Neuronal stem cell (in vitro differentiated cells): ENCODE measurements at regions not wholly inside any gene's neighbourhood (a gene's known extent, or its start where the extent isn't known, plus 50 kb on each side); places are given as distances from the start of the nearest gene placed in this dataset.

Source experiments
- DNase-seq: peaks from one replicate; pipeline ENCODE4 v3.0.0-alpha.2; 2013; ENCODE audit warnings: low spot score
- H2AFZ ChIP-seq: one replicate; pipeline ENCODE4 v1.6.1; 2013; ENCODE audit warnings: mild to moderate bottlenecking, low read length, inconsistent platforms
- H2AK5ac ChIP-seq: 2 replicates; pipeline ENCODE4 v1.6.1; 2013; ENCODE audit warnings: low read depth, mild to moderate bottlenecking, inconsistent platforms, low read length, moderate library complexity, mixed read lengths
- H2BK120ac ChIP-seq: 2 replicates; pipeline ENCODE4 v1.6.1; 2013; ENCODE audit warnings: low read depth, mild to moderate bottlenecking, inconsistent platforms, low read length, moderate library complexity, mixed read lengths
- H2BK12ac ChIP-seq: one replicate; pipeline ENCODE4 v1.6.1; 2013; ENCODE audit warnings: low read length, inconsistent platforms
- H2BK15ac ChIP-seq: 2 replicates; pipeline ENCODE4 v1.6.1; 2013; ENCODE audit warnings: mild to moderate bottlenecking, low read length, inconsistent platforms, mixed read lengths
- H2BK5ac ChIP-seq: one replicate; pipeline ENCODE4 v1.6.1; 2013; ENCODE audit warnings: inconsistent platforms, mild to moderate bottlenecking, low read length, moderate library complexity
- H3K14ac ChIP-seq: one replicate; pipeline ENCODE4 v1.6.1; 2013; ENCODE audit warnings: low read length, inconsistent platforms
- H3K18ac ChIP-seq: 2 replicates; pipeline ENCODE4 v1.6.1; 2013; ENCODE audit warnings: low read length, inconsistent platforms
- H3K23ac ChIP-seq: 2 replicates; pipeline ENCODE4 v1.6.1; 2013; ENCODE audit warnings: low read depth, mild to moderate bottlenecking, mixed read lengths, low read length, inconsistent platforms; ENCODE audit not compliant: poor library complexity
- H3K27ac ChIP-seq: replicated peaks from 3 replicates; pipeline ENCODE4 v1.5.1; 2013; ENCODE audit warnings: low read length, inconsistent platforms
- H3K27me3 ChIP-seq, 3 experiments: 2 replicates each; pipeline ENCODE4 v1.6.1; 2013; ENCODE audit warnings: low read length in 3 of 3, mild to moderate bottlenecking in 2 of 3, inconsistent platforms in 1 of 3, low read depth in 1 of 3, mixed read lengths in 1 of 3, moderate library complexity in 1 of 3; ENCODE audit not compliant: control insufficient read depth in 3 of 3, insufficient read depth in 3 of 3
- H3K36me3 ChIP-seq, 2 donors: replicated peaks in 1 of 2; 2 replicates each; pipeline ENCODE4 v1.6.1; 2013; ENCODE audit warnings: low read length in 2 of 2; ENCODE audit not compliant: control insufficient read depth in 2 of 2, insufficient read depth in 2 of 2
- H3K4ac ChIP-seq: 2 replicates; pipeline ENCODE4 v1.6.1; 2013; ENCODE audit warnings: inconsistent platforms, mild to moderate bottlenecking, low read length, moderate library complexity
- H3K4me1 ChIP-seq, 2 donors: 1 replicate in 1 of 2; 2 replicates in 1 of 2; pipeline ENCODE4 v1.6.1; 2013; ENCODE audit warnings: low read length in 2 of 2, low read depth in 1 of 2; ENCODE audit not compliant: control insufficient read depth in 2 of 2, insufficient read depth in 1 of 2
- H3K4me2 ChIP-seq: one replicate; pipeline ENCODE4 v1.6.1; 2013; ENCODE audit warnings: mild to moderate bottlenecking, low read length, inconsistent platforms; ENCODE audit not compliant: insufficient read depth, poor library complexity, severe bottlenecking
- H3K4me3 ChIP-seq, 2 donors: 2 replicates each; pipeline ENCODE4 v1.5.1; 2013; ENCODE audit warnings: low read length in 2 of 2, mild to moderate bottlenecking in 2 of 2, inconsistent platforms in 1 of 2, moderate library complexity in 1 of 2
- H3K79me1 ChIP-seq: one replicate; pipeline ENCODE4 v1.6.1; 2013; ENCODE audit warnings: low read depth, mild to moderate bottlenecking, inconsistent platforms, low read length, moderate library complexity
- H3K9ac ChIP-seq: one replicate; pipeline ENCODE4 v1.6.1; 2013; ENCODE audit warnings: mild to moderate bottlenecking, low read depth, low read length, inconsistent platforms; ENCODE audit not compliant: poor library complexity
- H3K9me3 ChIP-seq, 2 donors: replicated peaks in 1 of 2; 2 replicates each; pipeline versions ENCODE3 to v1.6.1; 2013; ENCODE audit warnings: low read length in 2 of 2, mild to moderate bottlenecking in 2 of 2, inconsistent platforms in 1 of 2, low read depth in 1 of 2, mixed read lengths in 1 of 2, moderate library complexity in 1 of 2; ENCODE audit not compliant: control insufficient read depth in 2 of 2, insufficient read depth in 1 of 2
- H4K8ac ChIP-seq: one replicate; pipeline ENCODE4 v1.6.1; 2013; ENCODE audit warnings: low read depth, mild to moderate bottlenecking, inconsistent platforms, low read length, moderate library complexity
- H4K91ac ChIP-seq: one replicate; pipeline ENCODE4 v1.6.1; 2013; ENCODE audit warnings: low read length, low read depth, mild to moderate bottlenecking, inconsistent platforms; ENCODE audit not compliant: poor library complexity
- WGBS, 2 donors: extraction: QIAGEN DNeasy Blood & Tissue Kit; methylation state at CpG; one replicate each; pipeline ENCODE4 v1.1.7; 2013; ENCODE audit warnings: missing lambda C conversion rate in 2 of 2, mixed read lengths in 1 of 2; ENCODE audit not compliant: insufficient read length in 2 of 2, insufficient replicate concordance in 1 of 2; ENCODE audit errors: extremely low coverage in 2 of 2; 5-methylcytosine and 5-hydroxymethylcytosine counted together

DNA sequence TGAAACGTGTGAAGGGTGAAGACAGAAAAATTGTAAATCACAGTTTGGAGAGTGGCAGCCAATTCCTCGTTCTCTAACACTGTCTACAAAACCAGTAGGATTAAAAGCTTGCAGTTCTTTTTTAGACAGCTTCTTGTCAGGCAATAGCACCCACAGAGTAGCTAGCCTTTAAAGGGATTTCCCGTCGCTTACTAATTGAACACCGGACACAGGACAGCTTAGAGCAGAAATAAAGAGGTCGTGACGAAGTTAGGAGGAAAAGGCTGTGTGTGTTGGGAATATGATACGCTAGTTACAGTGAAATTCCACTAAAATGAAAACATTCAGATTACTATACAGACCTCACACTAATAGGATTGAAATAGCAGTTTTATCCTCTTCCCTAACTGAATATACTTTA lies 149.1 kb upstream of the FLRT2 start:
- H3K14ac ChIP-seq: no peak overlapping the region
- DNase-seq: no peak
- H3K27me3 ChIP-seq: no peaks in the 10 kb centered on the region
- H3K36me3 ChIP-seq: no peaks in the 10 kb centered on the region
- no peaks in the 10 kb centered on the region for H3K9me3 ChIP-seq
- no peak overlapping the region for H3K27ac ChIP-seq
- H3K4me2 ChIP-seq: no peak overlapping the region
- no peak overlapping the region for H2AK5ac ChIP-seq
- no peaks in the 10 kb centered on the region for H3K79me1 ChIP-seq
- no peak overlapping the region for H3K9ac ChIP-seq
- no peak overlapping the region for H2BK5ac ChIP-seq
- H3K4me1 ChIP-seq: no peaks in the 10 kb centered on the region
- H3K23ac ChIP-seq: no peak overlapping the region
- no peak overlapping the region for H4K91ac ChIP-seq
- H3K4ac ChIP-seq: no peak overlapping the region
- H2BK15ac ChIP-seq: no peak overlapping the region
- H3K4me3 ChIP-seq: no peak overlapping the region
- no peak overlapping the region for H4K8ac ChIP-seq
- no peak overlapping the region for H3K18ac ChIP-seq
- WGBS, 2 donors: no CpG with 5 or more reads among the region's 8 CpGs
- H2AFZ ChIP-seq: no peak overlapping the region
- no peak overlapping the region for H2BK120ac ChIP-seq
- H2BK12ac ChIP-seq: no peak overlapping the region

DNA sequence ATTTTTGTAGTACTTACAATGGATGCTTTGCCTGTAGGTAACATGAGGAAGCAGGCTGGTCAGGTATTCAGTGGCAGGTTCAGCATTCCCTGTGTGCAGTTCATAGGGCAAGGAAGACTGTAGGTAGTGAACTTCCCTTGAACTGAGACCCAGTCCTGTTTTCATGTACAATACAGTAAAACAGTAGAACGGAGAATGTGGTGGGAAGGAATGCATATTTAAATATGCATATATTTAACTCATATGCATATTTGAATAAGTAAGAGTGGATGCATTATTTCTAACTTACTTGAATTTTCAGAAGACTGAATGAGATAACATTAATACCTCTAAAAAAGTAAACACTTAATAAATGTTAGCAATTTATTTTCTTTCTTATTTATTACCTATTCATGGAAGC lies 147.6 kb upstream of the FLRT2 start:
- Histone ChIP-seq H3K4me2 (no peak overlapping the region), H2AK5ac (no peak overlapping the region), H2AFZ (no peak overlapping the region), H3K14ac (peak overlapping the region; percentile 84), H4K91ac (no peak overlapping the region), H3K9ac (no peak overlapping the region), H4K8ac (no peak overlapping the region), H3K79me1 (no peaks in the 10 kb centered on the region), H3K9me3 (no peaks in the 10 kb centered on the region), H2BK12ac (no peak overlapping the region), H2BK15ac (no peak overlapping the region), H3K4me3 (no peak overlapping the region), H3K27ac (no peak overlapping the region), H3K4me1 (no peaks in the 10 kb centered on the region), H2BK5ac (no peak overlapping the region), H3K23ac (no peak overlapping the region), H3K18ac (no peak overlapping the region), H3K27me3 (no peaks in the 10 kb centered on the region), H2BK120ac (no peak overlapping the region), H3K4ac (no peak overlapping the region), H3K36me3 (no peaks in the 10 kb centered on the region)
- DNase-seq: no peak
- WGBS, 2 donors: no CpG with 5 or more reads among the region's 1 CpG

DNA sequence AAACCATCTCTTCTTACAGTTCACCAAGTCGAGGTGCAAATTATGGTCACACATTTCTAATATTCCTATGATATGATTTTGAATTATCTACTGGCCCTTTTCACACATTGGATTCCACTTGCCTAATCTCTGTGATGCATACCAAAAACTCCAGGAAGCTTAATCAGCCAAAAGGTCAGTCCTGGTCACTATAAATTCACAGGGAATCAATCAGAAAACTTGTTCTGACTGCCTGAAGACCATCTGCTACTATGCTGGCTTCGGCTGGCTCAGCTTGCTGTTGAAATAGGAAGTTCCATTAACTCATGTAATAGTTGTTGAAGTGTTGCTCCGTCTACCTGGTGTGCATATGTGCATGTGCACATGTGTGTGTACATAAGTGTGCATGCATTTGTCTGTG lies 142.8 kb upstream of the FLRT2 start:
- Histone ChIP-seq H3K14ac (no peak overlapping the region), H3K9me3 (no peaks in the 10 kb centered on the region), H2BK5ac (no peak overlapping the region), H3K27ac (no peak overlapping the region), H3K23ac (no peak overlapping the region), H3K4me3 (no peak overlapping the region), H4K91ac (no peak overlapping the region), H3K9ac (no peak overlapping the region), H2AK5ac (no peak overlapping the region), H3K18ac (no peak overlapping the region), H2AFZ (no peak overlapping the region), H2BK12ac (no peak overlapping the region), H2BK120ac (no peak overlapping the region), H3K27me3 (no peaks in the 10 kb centered on the region), H3K36me3 (no peaks in the 10 kb centered on the region), H2BK15ac (no peak overlapping the region), H3K4me2 (no peak overlapping the region), H3K79me1 (no peaks in the 10 kb centered on the region), H3K4me1 (no peaks in the 10 kb centered on the region), H3K4ac (no peak overlapping the region), H4K8ac (no peak overlapping the region)
- WGBS, 2 donors: no CpG with 5 or more reads among the region's 3 CpGs
- no peak for DNase-seq

DNA sequence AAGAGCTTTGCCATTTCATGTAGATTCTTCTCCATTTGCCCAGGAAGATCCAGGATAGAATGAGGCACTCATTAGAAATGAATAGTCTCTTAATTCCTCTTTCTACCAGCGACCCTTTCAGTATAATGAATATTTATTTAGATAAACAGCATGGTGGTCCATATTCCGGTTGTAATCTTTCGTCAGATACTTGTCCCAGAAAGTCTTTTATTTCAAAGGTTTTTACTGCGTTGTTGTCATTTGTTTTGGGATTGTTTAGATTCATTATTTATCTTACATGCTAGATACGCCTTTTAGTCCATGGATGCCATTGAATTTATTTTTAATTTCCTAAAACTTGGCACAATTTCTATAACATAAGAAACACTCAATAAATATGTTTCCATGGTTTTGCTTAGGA lies 139.7 kb upstream of the FLRT2 start:
- H3K4me3 ChIP-seq: no peak overlapping the region
- no peak overlapping the region for H2AK5ac ChIP-seq
- H3K9ac ChIP-seq: no peak overlapping the region
- H2BK15ac ChIP-seq: no peak overlapping the region
- H3K23ac ChIP-seq: no peak overlapping the region
- H3K27me3 ChIP-seq: no peaks in the 10 kb centered on the region
- no CpG with 5 or more reads among the region's 5 CpGs for WGBS, 2 donors
- no peak for DNase-seq
- no peak overlapping the region for H3K27ac ChIP-seq
- no peak overlapping the region for H2BK120ac ChIP-seq
- no peak overlapping the region for H3K18ac ChIP-seq
- H2BK5ac ChIP-seq: no peak overlapping the region
- no peak overlapping the region for H2BK12ac ChIP-seq
- no peak overlapping the region for H3K4me2 ChIP-seq
- no peaks in the 10 kb centered on the region for H3K9me3 ChIP-seq
- H3K4ac ChIP-seq: no peak overlapping the region
- no peak overlapping the region for H4K8ac ChIP-seq
- H2AFZ ChIP-seq: no peak overlapping the region
- no peaks in the 10 kb centered on the region for H3K36me3 ChIP-seq
- no peak overlapping the region for H4K91ac ChIP-seq
- no peaks in the 10 kb centered on the region for H3K79me1 ChIP-seq
- H3K4me1 ChIP-seq: no peaks in the 10 kb centered on the region
- H3K14ac ChIP-seq: no peak overlapping the region
